Thoracic aorta (tissue), 2 donors: ENCODE measurements at regions not wholly inside any gene's neighbourhood (a gene's known extent, or its start where the extent isn't known, plus 50 kb on each side); places are given as distances from the start of the nearest gene placed in this dataset.

Experiments
- ATAC-seq: fragments of 150-250 bp; one replicate; pipeline ENCODE4 v1.8.0; 2017; ENCODE audit warnings: low read depth; ENCODE audit not compliant: insufficient number of reproducible peaks, low FRiP score
- DNase-seq: peaks from one replicate; pipeline ENCODE4 v3.0.0-alpha.2; 2020; ENCODE audit warnings: low spot score
- H3K27ac ChIP-seq, 2 donors: fragments of 200-600 bp; sonication (generic); 1 replicate in 1 of 2; 2 replicates in 1 of 2; pipeline ENCODE4 v1.5.1; 2016; ENCODE audit warnings: mild to moderate bottlenecking in 2 of 2, moderate library complexity in 2 of 2
- H3K27me3 ChIP-seq: fragments of 200-600 bp; sonication (generic); replicated peaks from 2 replicates; pipeline ENCODE4 v1.6.0; 2016; ENCODE audit warnings: mild to moderate bottlenecking; ENCODE audit not compliant: insufficient read depth
- H3K36me3 ChIP-seq: fragments of 200-600 bp; sonication (generic); one replicate; pipeline ENCODE4 v1.5.1; 2016
- H3K4me1 ChIP-seq, 2 donors: fragments of 200-600 bp; sonication (generic); 1 replicate in 1 of 2; 2 replicates in 1 of 2; pipeline versions ENCODE4 v1.5.1 to v1.6.0; 2016; ENCODE audit warnings: low read depth in 2 of 2, mild to moderate bottlenecking in 1 of 2; ENCODE audit not compliant: control insufficient read depth in 1 of 2
- H3K4me3 ChIP-seq: fragments of 200-600 bp; sonication (generic); 2 replicates; pipeline ENCODE4 v1.5.1; 2016; ENCODE audit warnings: mild to moderate bottlenecking
- H3K9me3 ChIP-seq: fragments of 200-600 bp; sonication (generic); 2 replicates; pipeline ENCODE4 v1.5.1; 2016
- TF ChIP-seq, protein P1 (sequence below): fragments of 200-600 bp; sonication (generic); IDR thresholded peaks from one replicate; pipeline ENCODE4 v1.5.1; 2019; ENCODE audit warnings: antibody characterized with exemption

DNA sequence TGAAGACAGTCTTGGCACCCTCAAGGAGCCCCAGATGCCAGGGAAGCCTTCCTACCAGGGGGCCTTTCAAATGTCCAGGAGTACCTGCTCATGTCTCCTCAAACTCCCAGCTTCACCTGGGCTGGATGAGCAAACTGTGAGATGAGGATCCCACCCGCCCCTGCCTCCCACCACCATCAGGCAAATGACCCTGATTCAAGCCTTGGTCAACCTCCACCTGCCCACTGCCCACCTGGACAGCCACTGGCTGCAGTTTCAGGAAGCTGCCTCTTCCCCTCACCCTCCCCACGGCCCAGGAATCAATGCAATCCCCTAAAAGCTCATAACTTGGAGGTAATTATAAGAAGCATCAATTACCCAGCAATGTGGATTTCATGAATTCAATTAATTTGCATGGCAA, 122.7 kb downstream of the BUD13 start:
- no peak overlapping the region for H3K27ac ChIP-seq
- H3K36me3 ChIP-seq, result no peaks in the 10 kb centered on the region
- no peaks in the 10 kb centered on the region for H3K4me1 ChIP-seq
- H3K4me3 ChIP-seq, result no peak overlapping the region
- TF ChIP-seq, protein P1, sequence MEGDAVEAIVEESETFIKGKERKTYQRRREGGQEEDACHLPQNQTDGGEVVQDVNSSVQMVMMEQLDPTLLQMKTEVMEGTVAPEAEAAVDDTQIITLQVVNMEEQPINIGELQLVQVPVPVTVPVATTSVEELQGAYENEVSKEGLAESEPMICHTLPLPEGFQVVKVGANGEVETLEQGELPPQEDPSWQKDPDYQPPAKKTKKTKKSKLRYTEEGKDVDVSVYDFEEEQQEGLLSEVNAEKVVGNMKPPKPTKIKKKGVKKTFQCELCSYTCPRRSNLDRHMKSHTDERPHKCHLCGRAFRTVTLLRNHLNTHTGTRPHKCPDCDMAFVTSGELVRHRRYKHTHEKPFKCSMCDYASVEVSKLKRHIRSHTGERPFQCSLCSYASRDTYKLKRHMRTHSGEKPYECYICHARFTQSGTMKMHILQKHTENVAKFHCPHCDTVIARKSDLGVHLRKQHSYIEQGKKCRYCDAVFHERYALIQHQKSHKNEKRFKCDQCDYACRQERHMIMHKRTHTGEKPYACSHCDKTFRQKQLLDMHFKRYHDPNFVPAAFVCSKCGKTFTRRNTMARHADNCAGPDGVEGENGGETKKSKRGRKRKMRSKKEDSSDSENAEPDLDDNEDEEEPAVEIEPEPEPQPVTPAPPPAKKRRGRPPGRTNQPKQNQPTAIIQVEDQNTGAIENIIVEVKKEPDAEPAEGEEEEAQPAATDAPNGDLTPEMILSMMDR, result no peak
- no peaks in the 10 kb centered on the region for H3K9me3 ChIP-seq
- DNase-seq (no peak), ATAC-seq (no peak)
- H3K27me3 ChIP-seq, result no peaks in the 10 kb centered on the region

DNA sequence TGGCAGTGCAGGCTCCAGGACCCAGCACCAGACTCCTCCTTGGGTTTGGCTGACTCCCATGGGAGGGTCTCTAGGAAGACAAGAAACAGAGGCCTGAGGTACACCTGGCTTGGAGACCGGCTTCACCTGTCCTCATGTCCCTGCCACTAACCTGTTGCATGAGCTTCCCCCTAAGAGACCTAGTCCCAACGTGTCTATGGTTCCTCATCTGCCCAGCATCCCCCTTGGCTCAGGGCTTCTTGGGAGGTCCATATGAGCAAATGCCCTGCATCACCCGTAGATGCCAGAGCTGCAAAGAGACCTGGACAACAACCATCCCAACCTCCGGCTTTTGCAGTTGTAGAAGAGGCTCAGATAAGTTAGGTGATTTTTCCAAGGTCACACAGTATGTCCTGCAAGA, 123.5 kb downstream of the BUD13 start:
- Histone ChIP-seq H3K4me3 (no peak overlapping the region), H3K9me3 (no peaks in the 10 kb centered on the region), H3K4me1 (no peaks in the 10 kb centered on the region), H3K27me3 (no peaks in the 10 kb centered on the region), H3K27ac (no peak overlapping the region), H3K36me3 (no peaks in the 10 kb centered on the region)
- TF ChIP-seq, protein P1, result no peak
- ATAC-seq, result no peak
- no peak for DNase-seq

DNA sequence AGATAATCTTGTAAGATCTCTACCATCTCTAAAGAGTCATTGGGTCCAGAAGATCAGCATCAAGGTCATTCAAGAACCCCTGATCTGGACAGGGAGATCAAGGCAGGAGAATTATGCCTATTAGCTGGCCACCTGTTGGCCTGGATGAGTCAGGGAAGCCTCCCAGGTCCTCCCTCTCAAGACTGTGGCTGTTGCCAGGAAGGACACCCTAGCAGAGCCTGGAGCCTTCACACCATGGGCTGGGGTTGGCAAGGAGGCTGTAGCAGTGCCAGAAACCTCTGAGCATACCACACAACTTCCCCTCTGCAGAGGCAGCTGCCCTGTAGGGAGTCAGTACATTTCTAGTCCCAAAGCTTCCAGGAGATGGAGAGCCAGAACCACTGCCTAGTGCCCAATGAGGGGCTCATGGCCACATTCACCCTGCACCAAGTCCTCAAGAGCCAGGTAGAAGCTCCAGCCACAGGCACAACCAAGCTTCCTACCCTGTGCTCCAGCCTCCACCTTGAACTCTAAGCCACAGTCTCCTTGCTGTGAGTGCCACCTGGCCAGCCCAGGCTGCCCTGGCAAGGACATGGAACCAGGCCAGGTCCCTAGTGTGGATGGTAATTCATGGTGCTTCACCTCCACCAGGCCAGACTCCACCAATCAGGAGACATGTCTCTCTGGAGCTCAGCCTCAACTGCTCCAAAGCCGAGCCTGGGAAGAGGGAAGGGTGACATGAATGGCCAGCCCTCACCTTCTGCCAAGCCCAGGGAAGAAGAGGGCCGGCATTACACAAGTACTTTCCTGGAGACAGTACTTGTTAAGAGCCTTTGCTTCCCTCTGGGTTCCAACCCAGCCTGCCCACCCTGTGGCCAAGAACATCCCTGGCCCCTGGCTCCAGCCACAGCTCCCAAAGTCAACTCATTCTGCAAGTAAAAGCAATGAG, 124.3 kb downstream of the BUD13 start:
- no peaks in the 10 kb centered on the region for H3K4me1 ChIP-seq
- no peaks in the 10 kb centered on the region for H3K9me3 ChIP-seq
- no peak overlapping the region for H3K27ac ChIP-seq
- no peaks in the 10 kb centered on the region for H3K27me3 ChIP-seq
- DNase-seq (no peak), ATAC-seq (no peak)
- TF ChIP-seq, protein P1, result no peak
- H3K4me3 ChIP-seq, result no peak overlapping the region
- no peaks in the 10 kb centered on the region for H3K36me3 ChIP-seq

DNA sequence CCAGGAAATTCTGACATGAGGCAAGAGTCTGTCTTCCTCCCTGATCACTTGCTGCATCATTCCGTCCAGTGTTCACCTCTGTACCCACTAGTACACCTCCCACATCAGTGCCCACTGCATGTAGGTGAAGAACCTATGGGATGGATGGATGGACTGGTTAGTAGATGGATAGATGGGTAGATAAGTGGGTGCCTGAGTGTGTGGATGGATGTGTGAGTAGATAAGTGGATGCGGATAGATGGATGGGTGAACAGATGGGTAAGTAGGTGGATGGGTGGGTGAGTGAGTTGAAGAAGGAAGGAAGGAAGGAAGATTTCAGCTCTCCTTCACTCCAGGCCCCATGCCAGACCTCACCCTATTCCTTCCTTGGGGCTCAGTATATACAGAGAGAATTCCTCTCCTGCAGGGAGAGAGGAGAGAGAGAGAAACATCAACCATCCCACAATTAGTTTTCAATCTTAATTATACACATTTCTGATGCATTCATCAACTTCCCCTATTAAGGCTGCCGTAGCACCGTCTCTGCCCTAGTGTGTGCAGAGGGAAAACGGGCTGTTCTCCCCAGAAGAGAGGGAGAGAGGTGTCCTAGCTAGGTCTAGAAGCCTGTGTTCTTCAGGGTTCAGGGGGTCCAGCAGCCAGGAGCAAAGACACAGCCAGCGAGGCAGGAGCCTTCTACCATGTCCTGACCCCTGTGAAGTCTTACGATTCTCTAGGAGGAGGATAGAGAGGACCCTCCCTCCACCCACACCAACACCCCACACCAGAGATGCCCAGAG, 125.3 kb downstream of the BUD13 start:
- H3K4me1 ChIP-seq, result no peaks in the 10 kb centered on the region
- H3K9me3 ChIP-seq, result no peaks in the 10 kb centered on the region
- DNase-seq (no peak), ATAC-seq (no peak)
- TF ChIP-seq, protein P1, result no peak
- no peak overlapping the region for H3K4me3 ChIP-seq
- no peaks in the 10 kb centered on the region for H3K27me3 ChIP-seq
- H3K36me3 ChIP-seq, result no peaks in the 10 kb centered on the region
- no peak overlapping the region for H3K27ac ChIP-seq

DNA sequence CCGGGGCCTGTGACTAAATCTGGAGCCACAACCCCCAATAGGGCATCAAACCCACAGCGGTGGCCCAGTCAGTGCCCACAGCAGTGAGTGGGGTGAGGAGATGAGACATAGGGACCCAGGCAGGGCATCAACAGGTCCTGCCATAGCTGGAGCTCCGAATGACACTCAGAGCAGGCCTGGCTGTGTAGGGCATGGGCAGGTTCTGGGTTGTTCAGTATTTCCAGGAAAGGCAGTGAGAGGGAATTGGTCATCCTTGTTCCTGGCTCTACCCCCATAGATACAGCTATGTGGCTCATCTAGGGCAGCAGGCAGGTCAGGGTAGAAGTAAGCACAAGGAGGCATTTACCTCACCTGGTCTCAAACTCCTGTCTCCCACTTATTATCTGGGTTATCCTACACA, 126.6 kb downstream of the BUD13 start:
- no peak for ATAC-seq

More for the DNA sequence above, 126.6 kb downstream of the BUD13 start:
- Histone ChIP-seq H3K9me3 (no peaks in the 10 kb centered on the region), H3K4me1 (no peaks in the 10 kb centered on the region), H3K36me3 (no peaks in the 10 kb centered on the region), H3K27me3 (no peaks in the 10 kb centered on the region), H3K4me3 (no peak overlapping the region), H3K27ac (no peak overlapping the region)
- TF ChIP-seq, protein P1, result no peak
- DNase-seq, result no peak
